ENCODE measurements at regions not wholly inside any gene's neighbourhood (a gene's known extent, or its start where the extent isn't known, plus 50 kb on each side); places are given as distances from the start of the nearest gene placed in this dataset.
"Not testable (repeated sequence)": the region's sequence is repeated elsewhere in the genome, so short reads cannot be mapped to it uniquely, and the experiment has no call there.

GRCh38 chr3:106355873-106356272 is 487.1 kb upstream of the CBLB start:
- Histone ChIP-seq H3K9me3 (no peaks in the 10 kb centered on the region), H3K27me3 (no peaks in the 10 kb centered on the region), H3K27ac (no peak overlapping the region), H3K4me3 (no peak overlapping the region), H3K36me3 (no peaks in the 10 kb centered on the region), H3K4me1 (no peaks in the 10 kb centered on the region)
- no peak for DNase-seq
- intact Hi-C loops (cut with DNase I; ENCODE audit: low total_unique reads) = no loop called here
- no peak for TF ChIP-seq CTCF (IDR thresholded peaks at IDR 0.05)

GRCh38 chr3:106359692-106360091 is 490.9 kb upstream of the CBLB start:
- DNase-seq = no peak
- intact Hi-C loops (cut with DNase I; ENCODE audit: low total_unique reads) = no loop called here
- Histone ChIP-seq H3K36me3 (no peaks in the 10 kb centered on the region), H3K4me3 (no peak overlapping the region), H3K27ac (no peak overlapping the region), H3K4me1 (no peaks in the 10 kb centered on the region), H3K27me3 (no peaks in the 10 kb centered on the region), H3K9me3 (peaks cover 0 to 5% (median 0%) of the 10 kb centered on the region in 3 donors)
- TF ChIP-seq CTCF (IDR thresholded peaks at IDR 0.05) = no peak

GRCh38 chr3:106360901-106361300 is 492.1 kb upstream of the CBLB start:
- DNase-seq; H3K36me3 ChIP-seq; H3K27ac ChIP-seq; H3K4me3 ChIP-seq; H3K9me3 ChIP-seq; H3K4me1 ChIP-seq; intact Hi-C loops (cut with DNase I; ENCODE audit: low total_unique reads); H3K27me3 ChIP-seq: not testable (repeated sequence)

- intact Hi-C loops (cut with DNase I; ENCODE audit: low total_unique reads) = no loop called here
- no peak for TF ChIP-seq CTCF (IDR thresholded peaks at IDR 0.05)
- no peak overlapping the region for H3K27ac ChIP-seq
- no peaks in the 10 kb centered on the region for H3K36me3 ChIP-seq
- H3K4me1 ChIP-seq = no peaks in the 10 kb centered on the region
- peaks cover 0 to 5% (median 0%) of the 10 kb centered on the region in 3 donors for H3K9me3 ChIP-seq
- DNase-seq = no peak
- no peaks in the 10 kb centered on the region for H3K27me3 ChIP-seq
- H3K4me3 ChIP-seq = no peak overlapping the region
Observed at GRCh38 chr3:106364477-106364876, 495.7 kb upstream of the CBLB start.

GRCh38 chr3:106365061-106365691 is 496.4 kb upstream of the CBLB start:
- no peak for TF ChIP-seq CTCF (IDR thresholded peaks at IDR 0.05)
- no peak for DNase-seq
- Histone ChIP-seq H3K4me3 (no peak overlapping the region), H3K4me1 (no peaks in the 10 kb centered on the region), H3K27me3 (no peaks in the 10 kb centered on the region), H3K36me3 (no peaks in the 10 kb centered on the region), H3K27ac (no peak overlapping the region), H3K9me3 (peaks cover 0 to 5% (median 0%) of the 10 kb centered on the region in 3 donors)
- intact Hi-C loops (cut with DNase I; ENCODE audit: low total_unique reads) = no loop called here

- H3K36me3 ChIP-seq = no peaks in the 10 kb centered on the region
- H3K27me3 ChIP-seq = no peaks in the 10 kb centered on the region
- H3K4me3 ChIP-seq = no peak overlapping the region
- intact Hi-C loops (cut with DNase I; ENCODE audit: low total_unique reads) = no loop called here
- peaks cover 0 to 5% (median 0%) of the 10 kb centered on the region in 3 donors for H3K9me3 ChIP-seq
- DNase-seq = no peak
- TF ChIP-seq CTCF (IDR thresholded peaks at IDR 0.05) = no peak
- H3K4me1 ChIP-seq = no peaks in the 10 kb centered on the region
- H3K27ac ChIP-seq = no peak overlapping the region
Observed at GRCh38 chr3:106366352-106366751, 497.5 kb upstream of the CBLB start.

Data from tibial artery (tissue), 4 donors.